H1 (cell line): ENCODE measurements at regions not wholly inside any gene's neighbourhood (a gene's known extent, or its start where the extent isn't known, plus 50 kb on each side); places are given as distances from the start of the nearest gene placed in this dataset.

Experiments used
- CTCF ChIA-PET: fragments of 300-600 bp; sonication (Branson Sonifier 250); formaldehyde crosslinking; loops from one replicate; lab custom pipeline; 2021; ENCODE audit not compliant: partially characterized antibody; lab: Charles Lee
- POLR2A ChIA-PET: fragments of 300-600 bp; sonication (Branson Sonifier 250); formaldehyde crosslinking; loops from one replicate; lab custom pipeline; 2021; ENCODE audit warnings: inconsistent platforms; ENCODE audit not compliant: partially characterized antibody; lab: Charles Lee
- DNase-seq, 2 experiments: peaks; one replicate each; pipeline versions ENCODE4 v3.0.0 to v3.0.0-alpha.2; 2010 to 2022; ENCODE audit warnings: low spot score in 2 of 2, low read depth in 1 of 2, mixed read lengths in 1 of 2
- FAIRE-seq: peaks from 2 replicates; lab custom pipeline; 2011; peaks lifted over from hg19 to GRCh38; lab: Jason Lieb, UNC
- H2AFZ ChIP-seq: 2 replicates; pipeline ENCODE4 v1.8.1; 2012; ENCODE audit warnings: low read length, inconsistent platforms
- H2AK5ac ChIP-seq: 2 replicates; pipeline ENCODE4 v1.6.1; 2013; ENCODE audit warnings: low read depth, low read length
- H2BK120ac ChIP-seq: replicated peaks from 2 replicates; pipeline ENCODE3; 2013; ENCODE audit warnings: low read depth, low read length, inconsistent platforms
- H2BK12ac ChIP-seq: 2 replicates; pipeline ENCODE4 v1.6.1; 2013; ENCODE audit warnings: low read depth, low read length
- H2BK15ac ChIP-seq: 2 replicates; pipeline ENCODE4 v1.6.1; 2013; ENCODE audit warnings: low read length
- H2BK20ac ChIP-seq: 2 replicates; pipeline ENCODE4 v1.6.1; 2013; ENCODE audit warnings: low read length
- H2BK5ac ChIP-seq: 2 replicates; pipeline ENCODE4 v1.6.1; 2013; ENCODE audit warnings: low read depth, low read length
- H3K14ac ChIP-seq: 2 replicates; pipeline ENCODE4 v1.6.1; 2013; ENCODE audit warnings: inconsistent platforms; ENCODE audit not compliant: insufficient read length
- H3K18ac ChIP-seq: 2 replicates; pipeline ENCODE4 v1.6.1; 2013; ENCODE audit warnings: low read length; ENCODE audit errors: extremely low read depth
- H3K23ac ChIP-seq: 2 replicates; pipeline ENCODE4 v1.6.1; 2013; ENCODE audit warnings: inconsistent platforms; ENCODE audit not compliant: insufficient read length
- H3K23me2 ChIP-seq: 2 replicates; pipeline ENCODE4 v1.6.1; 2013; ENCODE audit warnings: low read depth, low read length
- H3K27ac ChIP-seq: 2 replicates; pipeline ENCODE4 v1.6.1; 2011; ENCODE audit warnings: low read depth, low read length, inconsistent platforms
- H3K27me3 ChIP-seq, 4 experiments: replicated peaks in 1 of 4; 1 replicate in 1 of 4; 2 replicates in 3 of 4; pipeline versions ENCODE4 v1.6.1 to v1.8.1; 2011 to 2013; ENCODE audit warnings: low read length in 3 of 4, mild to moderate bottlenecking in 3 of 4, inconsistent platforms in 2 of 4, mixed read lengths in 2 of 4, moderate library complexity in 1 of 4; ENCODE audit not compliant: control insufficient read depth in 3 of 4, insufficient read depth in 3 of 4; ENCODE audit errors: extremely low read depth in 1 of 4
- H3K36me3 ChIP-seq, 4 experiments: 2 replicates each; pipeline versions ENCODE4 v1.6.1 to v1.8.1; 2011 to 2013; ENCODE audit warnings: mild to moderate bottlenecking in 4 of 4, low read length in 3 of 4, moderate library complexity in 2 of 4, control low read depth in 1 of 4, inconsistent platforms in 1 of 4; ENCODE audit not compliant: insufficient read depth in 4 of 4, control insufficient read depth in 2 of 4
- H3K4ac ChIP-seq: replicated peaks from 2 replicates; pipeline ENCODE3; 2013; ENCODE audit warnings: low read length, low read depth, mixed read lengths, inconsistent platforms; ENCODE audit not compliant: insufficient read length
- H3K4me1 ChIP-seq, 4 experiments: replicated peaks in 1 of 4; 1 replicate in 1 of 4; 2 replicates in 3 of 4; pipeline versions ENCODE4 v1.6.1 to v1.8.1; 2011 to 2013; ENCODE audit warnings: low read length in 3 of 4, inconsistent platforms in 2 of 4, mixed read lengths in 1 of 4; ENCODE audit not compliant: insufficient read depth in 4 of 4, control insufficient read depth in 3 of 4
- H3K4me2 ChIP-seq, 2 experiments: 2 replicates each; pipeline versions ENCODE4 v1.6.1 to v1.8.1; 2011 to 2013; ENCODE audit warnings: low read depth in 2 of 2, low read length in 2 of 2, control low read depth in 1 of 2, inconsistent platforms in 1 of 2, mild to moderate bottlenecking in 1 of 2; ENCODE audit not compliant: insufficient read depth in 1 of 2
- H3K4me3 ChIP-seq, 4 experiments: fragments of 200-600, 300-600 bp in 1 of 4; sonication (generic), shearing (Covaris generic), sonication (Bioruptor Twin) in 1 of 4; 2 replicates each; pipeline versions ENCODE4 v1.5.1 to v1.8.1; 2011 to 2016; ENCODE audit warnings: low read length in 4 of 4, low read depth in 3 of 4, control low read depth in 2 of 4, inconsistent platforms in 2 of 4, mild to moderate bottlenecking in 2 of 4, mixed read lengths in 1 of 4, moderate library complexity in 1 of 4; ENCODE audit not compliant: insufficient read depth in 2 of 4; ENCODE audit errors: extremely low read depth in 1 of 4
- H3K56ac ChIP-seq: replicated peaks from 2 replicates; pipeline ENCODE3; 2013; ENCODE audit warnings: low read depth, mild to moderate bottlenecking, mixed read lengths, low read length, inconsistent platforms; ENCODE audit not compliant: insufficient read length
- H3K79me1 ChIP-seq: 2 replicates; pipeline ENCODE4 v1.6.1; 2013; ENCODE audit warnings: low read depth, low read length, control low read depth
- H3K79me2 ChIP-seq, 2 experiments: 2 replicates each; pipeline versions ENCODE4 v1.6.1 to v1.8.1; 2012 to 2013; ENCODE audit warnings: low read length in 2 of 2, mild to moderate bottlenecking in 2 of 2, inconsistent platforms in 1 of 2; ENCODE audit not compliant: insufficient read depth in 2 of 2, control insufficient read depth in 1 of 2
- H3K9ac ChIP-seq, 4 experiments: replicated peaks in 1 of 4; 1 replicate in 1 of 4; 2 replicates in 3 of 4; pipeline versions ENCODE4 v1.6.1 to v1.8.1; 2011 to 2013; ENCODE audit warnings: low read depth in 3 of 4, low read length in 3 of 4, control low read depth in 2 of 4, mild to moderate bottlenecking in 2 of 4, moderate library complexity in 2 of 4, inconsistent platforms in 1 of 4; ENCODE audit errors: extremely low read depth in 1 of 4
- H3K9me3 ChIP-seq, 2 experiments: 2 replicates each; pipeline versions ENCODE4 v1.6.1 to v1.8.1; 2012 to 2013; ENCODE audit warnings: mild to moderate bottlenecking in 2 of 2, moderate library complexity in 2 of 2, control low read depth in 1 of 2, inconsistent platforms in 1 of 2, low read depth in 1 of 2, low read length in 1 of 2, mixed read lengths in 1 of 2; ENCODE audit not compliant: insufficient read depth in 2 of 2
- H4K20me1 ChIP-seq, 2 experiments: replicated peaks in 1 of 2; 2 replicates each; pipeline versions ENCODE3 to v1.8.1; 2011 to 2013; ENCODE audit warnings: inconsistent platforms in 2 of 2, low read length in 2 of 2, mild to moderate bottlenecking in 1 of 2; ENCODE audit not compliant: insufficient read depth in 2 of 2, control insufficient read depth in 1 of 2
- H4K5ac ChIP-seq: 2 replicates; pipeline ENCODE4 v1.6.1; 2013; ENCODE audit warnings: low read length, low read depth, mixed read lengths, inconsistent platforms; ENCODE audit not compliant: insufficient read length
- H4K8ac ChIP-seq: 2 replicates; pipeline ENCODE4 v1.8.0; 2013; ENCODE audit warnings: mild to moderate bottlenecking, moderate library complexity, low read length, inconsistent platforms; ENCODE audit not compliant: insufficient read depth; ENCODE audit errors: extremely low read depth
- H4K91ac ChIP-seq: replicated peaks from 2 replicates; pipeline ENCODE3; 2013; ENCODE audit warnings: low read length, mixed read lengths, inconsistent platforms; ENCODE audit not compliant: insufficient read length
- ASH2L ChIP-seq: fragments of 200-600, 300-600 bp; sonication (generic); IDR thresholded peaks from one replicate; pipeline ENCODE4 v1.7.1; 2017; ENCODE audit warnings: low read length
- ATF3 ChIP-seq: IDR thresholded peaks from 2 replicates; pipeline ENCODE4 v1.6.1; 2011; ENCODE audit warnings: low read depth, mild to moderate bottlenecking, low read length; ENCODE audit not compliant: insufficient read depth
- EGR1 ChIP-seq: IDR thresholded peaks from 2 replicates; pipeline ENCODE4 v1.6.1; 2011; ENCODE audit warnings: low read depth, low read length, borderline replicate concordance
- GTF2F1 ChIP-seq: IDR thresholded peaks from 2 replicates; pipeline ENCODE4 v1.6.1; 2012; ENCODE audit warnings: low read depth, low read length, improper control_type of control experiment, borderline replicate concordance
- KDM1A ChIP-seq: fragments of 200-600, 300-600 bp; sonication (generic); IDR thresholded peaks from 2 replicates; pipeline ENCODE4 v1.7.1; 2016; ENCODE audit warnings: mild to moderate bottlenecking, low read length, borderline replicate concordance
- KDM5A ChIP-seq: fragments of 200-600 bp; IDR thresholded peaks from 2 replicates; pipeline ENCODE4 v1.7.1; 2012; ENCODE audit warnings: mild to moderate bottlenecking, low read length, inconsistent platforms, mixed read lengths
- SP1 ChIP-seq: IDR thresholded peaks from 2 replicates; pipeline ENCODE4 v1.6.1; 2011; ENCODE audit warnings: low read depth, low read length
- WGBS, 2 experiments: shearing (Covaris generic) in 1 of 2; methylation state at CpG; one replicate each; pipeline versions ENCODE4 v1.1.6 to v1.1.7; 2013 to 2015; ENCODE audit warnings: low lambda C conversion rate in 2 of 2, mixed read lengths in 2 of 2, inconsistent platforms in 1 of 2, low coverage in 1 of 2, missing lambda C conversion rate in 1 of 2; ENCODE audit not compliant: insufficient replicate concordance in 2 of 2, insufficient coverage in 1 of 2, insufficient read length in 1 of 2; ENCODE audit errors: extremely low coverage in 1 of 2, missing lambda C conversion rate in 1 of 2; 5-methylcytosine and 5-hydroxymethylcytosine counted together

DNA sequence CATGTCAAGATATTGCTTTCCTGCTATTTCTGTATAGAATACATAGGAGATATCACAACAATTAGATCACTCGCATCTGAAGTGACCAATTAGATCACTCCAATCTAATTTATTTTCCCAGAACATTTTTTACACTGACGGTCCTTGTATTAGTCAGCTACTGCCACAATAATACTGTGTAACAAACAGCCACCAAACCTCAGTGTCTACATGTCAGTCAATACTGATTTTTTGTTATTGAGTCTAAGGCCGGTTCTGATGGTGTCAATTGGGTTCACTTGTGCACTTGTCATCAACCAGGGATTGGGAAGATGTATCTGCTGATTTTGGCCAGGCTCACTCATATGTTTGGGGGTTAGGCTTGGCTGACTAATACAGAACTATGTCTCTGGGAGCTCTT, 275.9 kb upstream of the NFE2L3 start:
- Histone ChIP-seq H3K27me3 (no peaks in the 10 kb centered on the region), H3K56ac (no peak overlapping the region), H4K5ac (no peak overlapping the region), H4K91ac (no peak overlapping the region), H3K18ac (no peak overlapping the region), H2BK5ac (no peak overlapping the region), H3K4me1 (peaks cover 0 to 7% (median 0%) of the 10 kb centered on the region in 4 experiments; a peak in 2 of 7 replicates), H3K79me2 (no peaks in the 10 kb centered on the region), H2AFZ (no peak overlapping the region), H3K36me3 (no peaks in the 10 kb centered on the region), H3K23me2 (no peaks in the 10 kb centered on the region), H3K27ac (no peak overlapping the region), H4K8ac (no peak overlapping the region), H3K4me2 (no peak overlapping the region), H2BK120ac (no peak overlapping the region), H2AK5ac (no peak overlapping the region), H4K20me1 (no peaks in the 10 kb centered on the region), H3K4ac (no peak overlapping the region), H3K23ac (no peak overlapping the region), H2BK20ac (no peak overlapping the region), H3K9ac (no peak overlapping the region), H2BK15ac (no peak overlapping the region), H3K4me3 (no peak overlapping the region), H3K79me1 (no peaks in the 10 kb centered on the region), H3K14ac (no peak overlapping the region), H3K9me3 (no peaks in the 10 kb centered on the region), H2BK12ac (no peak overlapping the region)
- CTCF ChIA-PET = interaction anchor here (0.8 to 1.6 kb wide), 3 partner anchors 17 to 806 kb away, joined by 3 to 4 read pairs (median 4); no protein-coding TSS in a partner anchor
- FAIRE-seq = no peak
- no peak for TF ChIP-seq SP1
- TF ChIP-seq GTF2F1 = no peak
- no peak for TF ChIP-seq ASH2L
- TF ChIP-seq KDM1A = no peak
- TF ChIP-seq KDM5A = no peak
- TF ChIP-seq EGR1 = no peak
- TF ChIP-seq ATF3 = no peak
- POLR2A ChIA-PET = no interaction called here
- DNase-seq = no peak
- WGBS, 2 experiments = 84% methylated on average over 3 of the region's 3 CpGs; no CpG with 5 or more reads in 1 of the 2 experiments
